Left lung (tissue), 4 donors: ENCODE measurements at regions not wholly inside any gene's neighbourhood (a gene's known extent, or its start where the extent isn't known, plus 50 kb on each side); places are given as distances from the start of the nearest gene placed in this dataset.
A peak's percentile ranks its signal among the peaks of the same experiment; 100 is the strongest.

Experiments used
- ATAC-seq: fragments of 200-7000 bp; cut with Tn5 transposase; one replicate; pipeline ENCODE4 v1.9.1; 2020; ENCODE audit warnings: moderate library complexity
- DNase-seq, 4 donors: peaks; one replicate each; pipeline ENCODE4 v3.0.0-alpha.2; 2013 to 2020
- H3K27ac ChIP-seq, 2 donors: fragments of 200-600 bp; sonication (generic) in 1 of 2; one replicate each; pipeline versions ENCODE4 v1.5.0 to v1.8.0; 2020 to 2021
- H3K27me3 ChIP-seq, 2 donors: fragments of 200-600 bp; sonication (generic) in 1 of 2; one replicate each; pipeline versions ENCODE4 v1.5.0 to v1.8.0; 2020 to 2021
- H3K36me3 ChIP-seq, 2 donors: fragments of 200-600 bp; sonication (generic) in 1 of 2; one replicate each; pipeline versions ENCODE4 v1.5.0 to v1.8.0; 2020 to 2021
- H3K4me1 ChIP-seq, 2 donors: fragments of 200-600 bp; one replicate each; pipeline ENCODE4 v1.8.0; 2021
- H3K4me3 ChIP-seq, 2 donors: fragments of 200-600 bp; sonication (generic) in 1 of 2; one replicate each; pipeline versions ENCODE4 v1.5.0 to v1.8.0; 2020 to 2021; ENCODE audit warnings: mild to moderate bottlenecking in 1 of 2
- H3K9me3 ChIP-seq, 2 donors: fragments of 200-600 bp; sonication (generic) in 1 of 2; one replicate each; pipeline versions ENCODE4 v1.5.0 to v1.8.0; 2020 to 2021
- CTCF ChIP-seq, 2 donors: fragments of 200-600 bp; sonication (generic) in 1 of 2; IDR thresholded peaks; one replicate each; pipeline versions ENCODE4 v1.5.0 to v1.8.0; 2021; ENCODE audit warnings: antibody characterized with exemption in 2 of 2
- intact Hi-C, 2 donors: fragments of 100-400 bp; cut with DNase I; formaldehyde crosslinking; loops; one replicate each; pipeline versions ENCODE4 v1.11.2 to v1.14.2; 2022
- donor health status: DM: no; HTN: yes; CAD: no.
- donor health status: DM: no; HTN: no; CAD: no.

- Histone ChIP-seq H3K9me3 (no peaks in the 10 kb centered on the region), H3K4me3 (no peak overlapping the region), H3K36me3 (no peaks in the 10 kb centered on the region), H3K27me3 (no peaks in the 10 kb centered on the region), H3K27ac (no peak overlapping the region), H3K4me1 (no peaks in the 10 kb centered on the region)
- DNase-seq (no peak), ATAC-seq (no peak)
- TF ChIP-seq CTCF (IDR thresholded peaks at IDR 0.05), result no peak
- intact Hi-C loops, result no loop called here
Measured at GRCh38 chr6:150659046-150659763, 59.5 kb downstream of the PLEKHG1 start.

- Histone ChIP-seq H3K27ac (no peak overlapping the region), H3K9me3 (no peaks in the 10 kb centered on the region), H3K4me3 (no peak overlapping the region), H3K36me3 (no peaks in the 10 kb centered on the region), H3K27me3 (no peaks in the 10 kb centered on the region), H3K4me1 (peaks cover 0 to 3% of the 10 kb centered on the region in 2 donors)
- DNase-seq, result no peak
- TF ChIP-seq CTCF (IDR thresholded peaks at IDR 0.05), result no peak
- intact Hi-C loops, result no loop called here
- ATAC-seq, result no peak
Measured at GRCh38 chr6:150661216-150662007, 61.7 kb downstream of the PLEKHG1 start.

- ATAC-seq (no peak), DNase-seq (no peak)
- H3K4me3 ChIP-seq, result no peak overlapping the region
- no peaks in the 10 kb centered on the region for H3K9me3 ChIP-seq
- H3K27ac ChIP-seq, result no peak overlapping the region
- no peaks in the 10 kb centered on the region for H3K36me3 ChIP-seq
- peaks cover 0 to 3% of the 10 kb centered on the region in 2 donors for H3K4me1 ChIP-seq
- TF ChIP-seq CTCF (IDR thresholded peaks at IDR 0.05), result no peak
- intact Hi-C loops, result no loop called here
- no peaks in the 10 kb centered on the region for H3K27me3 ChIP-seq
Measured at GRCh38 chr6:150662814-150663213, 63.1 kb downstream of the PLEKHG1 start.

GRCh38 chr6:150664091-150664490 is 64.4 kb downstream of the PLEKHG1 start:
- intact Hi-C loops, result no loop called here
- H3K4me1 ChIP-seq, result peaks cover 7 to 14% of the 10 kb centered on the region in 2 donors
- H3K36me3 ChIP-seq, result no peaks in the 10 kb centered on the region
- no peak for ATAC-seq
- H3K4me3 ChIP-seq, result no peak overlapping the region
- no peaks in the 10 kb centered on the region for H3K27me3 ChIP-seq
- DNase-seq, result no peak
- no peaks in the 10 kb centered on the region for H3K9me3 ChIP-seq
- H3K27ac ChIP-seq, result no peak overlapping the region
- no peak for TF ChIP-seq CTCF (IDR thresholded peaks at IDR 0.05)

GRCh38 chr6:150666071-150666470 is 66.4 kb downstream of the PLEKHG1 start:
- peak; percentile 11 for ATAC-seq
- Histone ChIP-seq H3K27ac (peak overlapping the region in 1 of 2 donors; percentile 20), H3K27me3 (no peaks in the 10 kb centered on the region), H3K36me3 (no peaks in the 10 kb centered on the region), H3K9me3 (no peaks in the 10 kb centered on the region), H3K4me1 (peaks cover 11 to 14% of the 10 kb centered on the region in 2 donors), H3K4me3 (no peak overlapping the region)
- DNase-seq, result peak in 2 of 4 donors; percentile 53 to 56
- no peak for TF ChIP-seq CTCF (IDR thresholded peaks at IDR 0.05)
- intact Hi-C loops, result no loop called here
